Heart right ventricle (tissue), 16 donors: ENCODE measurements at regions not wholly inside any gene's neighbourhood (a gene's known extent, or its start where the extent isn't known, plus 50 kb on each side); places are given as distances from the start of the nearest gene placed in this dataset.

Source experiments
- ATAC-seq, 8 donors: fragments of 200-7000 bp; cut with Tn5 transposase; one replicate each; pipeline ENCODE4 v1.9.1; 2020; ENCODE audit warnings: mild to moderate bottlenecking in 8 of 8, moderate library complexity in 8 of 8, moderate number of reproducible peaks in 1 of 8
- DNase-seq, 2 donors: peaks; one replicate each; pipeline ENCODE4 v3.0.0-alpha.2; 2020
- H3K27ac ChIP-seq, 10 donors: fragments of 200-600 bp; sonication (generic) in 2 of 10; one replicate each; pipeline versions ENCODE4 v1.5.0 to v1.8.0; 2020 to 2022; ENCODE audit warnings: mild to moderate bottlenecking in 3 of 10
- H3K27me3 ChIP-seq, 7 donors: fragments of 200-600 bp; one replicate each; pipeline ENCODE4 v1.8.0; 2021 to 2022; ENCODE audit warnings: mild to moderate bottlenecking in 2 of 7
- H3K36me3 ChIP-seq, 9 donors: fragments of 200-600 bp; sonication (generic) in 1 of 9; one replicate each; pipeline versions ENCODE4 v1.5.0 to v1.8.0; 2020 to 2022; ENCODE audit warnings: mild to moderate bottlenecking in 2 of 9
- H3K4me1 ChIP-seq, 9 donors: fragments of 200-600 bp; sonication (generic) in 1 of 9; one replicate each; pipeline versions ENCODE4 v1.5.0 to v1.8.0; 2020 to 2022; ENCODE audit warnings: mild to moderate bottlenecking in 4 of 9
- H3K4me3 ChIP-seq, 10 donors: fragments of 200-600 bp; sonication (generic) in 2 of 10; one replicate each; pipeline versions ENCODE4 v1.5.0 to v1.8.0; 2020 to 2022; ENCODE audit warnings: mild to moderate bottlenecking in 7 of 10, moderate library complexity in 2 of 10
- H3K9me3 ChIP-seq, 11 donors: fragments of 200-600 bp in 10 of 11; sonication (generic) in 2 of 11; one replicate each; pipeline versions ENCODE4 v1.5.0 to v1.8.0; 2013 to 2022; ENCODE audit warnings: mild to moderate bottlenecking in 2 of 11, control low read depth in 1 of 11, moderate library complexity in 1 of 11
- CTCF ChIP-seq, 9 donors: fragments of 200-600 bp; sonication (generic) in 2 of 9; IDR thresholded peaks; one replicate each; pipeline versions ENCODE4 v1.5.0 to v1.8.0; 2021 to 2022; ENCODE audit warnings: antibody characterized with exemption in 9 of 9, mild to moderate bottlenecking in 5 of 9, moderate library complexity in 1 of 9
- WGBS, 2 donors: extraction: QIAGEN DNeasy Blood & Tissue Kit; methylation state at CpG; one replicate each; pipeline ENCODE4 v1.1.7; 2013; ENCODE audit warnings: inconsistent platforms in 1 of 2; 5-methylcytosine and 5-hydroxymethylcytosine counted together
- intact Hi-C, 10 donors: fragments of 100-400 bp; cut with DNase I; formaldehyde crosslinking; loops; one replicate each; pipeline versions ENCODE4 v1.11.1 to v1.14.2; 2022
- donor health status: Arrhythmogenic right ventricular cardiomyopathy.
- donor health status: ischemic (EF 13 %, LVEDD 7.1; RV severe dilation, severe dysfunction).
- donor health status: healthy with polysubstance abuse.
- donor health status: DM: no; HTN: yes; CAD: no.
- donor health status: DM: no; HTN: no; CAD: no.
- donor health status: ischemic (EF 25% LVEDD 6.9; RV normal size, moderate dysfunction).
- donor health status: ischemic (EF 25% LVEDD 5.7; RV mildly dilated, moderate dysfunction).
- donor health status: healthy.
- donor health status: DM: yes; HTN: yes; CAD: no.
- donor health status: Ischemic cardiomyopathy.
- donor health status: ischemic (EF 35%, LVEDD 5.7; RV mildly dilated, moderate dysfunction).
- donor health status: nonischemic (EF 11% LVEDD 7.7; RV severe dilation, severe dysfunction).
- donor health status: DM: yes; HTN: yes; CAD: no.
- donor health status: PGD.
- donor health status: ischemic (EF 29% LVEDD 5.4; RV normal size, mild dysfunction).
- donor health status: nonischemic (EF 23%, LVEDD 6.1; RV moderate dilation, normal function).

- intact Hi-C loops = no loop called here
- no peak for ATAC-seq
- Histone ChIP-seq H3K9me3 (no peaks in the 10 kb centered on the region), H3K27me3 (peaks cover 0 to 13% (median 0%) of the 10 kb centered on the region in 7 donors), H3K27ac (no peak overlapping the region), H3K4me1 (no peaks in the 10 kb centered on the region), H3K4me3 (no peak overlapping the region), H3K36me3 (no peaks in the 10 kb centered on the region)
- DNase-seq = no peak
- no peak for TF ChIP-seq CTCF (IDR thresholded peaks at IDR 0.05)
- WGBS, 2 donors = 72 to 73% methylated on average over 4 of the region's 4 CpGs
Observed at GRCh38 chr16:73973174-73973573, 323.4 kb upstream of the PSMD7 start.

GRCh38 chr16:73966851-73967250 is 329.8 kb upstream of the PSMD7 start:
- TF ChIP-seq CTCF (IDR thresholded peaks at IDR 0.05) = no peak
- Histone ChIP-seq H3K27ac (no peak overlapping the region), H3K9me3 (peaks cover 0 to 9% (median 0%) of the 10 kb centered on the region in 11 donors), H3K4me1 (no peaks in the 10 kb centered on the region), H3K27me3 (peaks cover 0 to 4% (median 0%) of the 10 kb centered on the region in 7 donors), H3K36me3 (no peaks in the 10 kb centered on the region), H3K4me3 (no peak overlapping the region)
- ATAC-seq (no peak), DNase-seq (no peak)
- intact Hi-C loops = no loop called here
- 69% methylated on average over 5 of the region's 5 CpGs for WGBS, 2 donors

- no peaks in the 10 kb centered on the region for H3K36me3 ChIP-seq
- DNase-seq (no peak), ATAC-seq (no peak)
- no peak overlapping the region for H3K4me3 ChIP-seq
- H3K27me3 ChIP-seq = peaks cover 0 to 11% (median 0%) of the 10 kb centered on the region in 7 donors
- intact Hi-C loops = no loop called here
- no peak overlapping the region for H3K27ac ChIP-seq
- H3K4me1 ChIP-seq = no peaks in the 10 kb centered on the region
- H3K9me3 ChIP-seq = peaks cover 0 to 13% (median 0%) of the 10 kb centered on the region in 11 donors
- WGBS, 2 donors = 91 to 95% methylated on average over 3 of the region's 3 CpGs
- no peak for TF ChIP-seq CTCF (IDR thresholded peaks at IDR 0.05)
Observed at GRCh38 chr16:73965591-73965990, 331.0 kb upstream of the PSMD7 start.

- DNase-seq = peak; percentile 21 to 56
- peak in 3 of 8 donors; percentile 44 to 61 (median 54) for ATAC-seq
- WGBS, 2 donors = 38 to 43% methylated on average over 10 of the region's 10 CpGs
- H3K27ac ChIP-seq = no peak overlapping the region
- intact Hi-C loops = loop anchor here in 6 of 10 donors (5.0 to 10.0 kb wide), 5 partner anchors 72 to 1830 kb away; no protein-coding TSS in a partner anchor
- peaks cover 0 to 5% (median 0%) of the 10 kb centered on the region in 9 donors for H3K4me1 ChIP-seq
- H3K36me3 ChIP-seq = no peaks in the 10 kb centered on the region
- H3K4me3 ChIP-seq = no peak overlapping the region
- peaks cover 0 to 3% (median 0%) of the 10 kb centered on the region in 11 donors for H3K9me3 ChIP-seq
- peaks cover 0 to 12% (median 0%) of the 10 kb centered on the region in 7 donors for H3K27me3 ChIP-seq
- TF ChIP-seq CTCF (IDR thresholded peaks at IDR 0.05) = peak; percentile 58 to 88 (median 82)
Observed at GRCh38 chr16:73956587-73957494, 339.8 kb upstream of the PSMD7 start.
